ENCODE measurements at regions not wholly inside any gene's neighbourhood (a gene's known extent, or its start where the extent isn't known, plus 50 kb on each side); places are given as distances from the start of the nearest gene placed in this dataset.
A peak's percentile ranks its signal among the peaks of the same experiment; 100 is the strongest.
"Not testable (repeated sequence)": the region's sequence is repeated elsewhere in the genome, so short reads cannot be mapped to it uniquely, and the experiment has no call there.

- DNase-seq: no peak
Observed at GRCh38 chr10:52551046-52551445, 221.5 kb downstream of the MBL2 start.

DNA sequence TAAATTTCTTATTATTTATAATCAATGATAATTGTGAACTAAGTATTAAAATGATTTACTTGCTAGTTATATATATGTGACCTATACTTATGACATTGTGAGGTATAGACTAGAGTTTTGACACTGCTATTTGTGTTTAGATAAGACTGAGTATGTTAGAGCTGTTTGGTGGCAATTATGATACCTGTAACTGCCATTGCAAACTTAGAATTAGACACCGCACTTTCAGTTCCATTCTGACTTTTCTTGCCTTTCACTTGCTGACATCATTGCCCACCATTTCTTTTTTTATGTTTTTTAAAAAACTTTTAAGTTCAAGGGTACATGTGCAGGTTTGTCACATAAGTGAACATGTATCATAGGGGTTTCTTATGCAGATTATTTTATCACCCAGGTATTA lies 214.5 kb downstream of the MBL2 start:
- no peak for DNase-seq

DNA sequence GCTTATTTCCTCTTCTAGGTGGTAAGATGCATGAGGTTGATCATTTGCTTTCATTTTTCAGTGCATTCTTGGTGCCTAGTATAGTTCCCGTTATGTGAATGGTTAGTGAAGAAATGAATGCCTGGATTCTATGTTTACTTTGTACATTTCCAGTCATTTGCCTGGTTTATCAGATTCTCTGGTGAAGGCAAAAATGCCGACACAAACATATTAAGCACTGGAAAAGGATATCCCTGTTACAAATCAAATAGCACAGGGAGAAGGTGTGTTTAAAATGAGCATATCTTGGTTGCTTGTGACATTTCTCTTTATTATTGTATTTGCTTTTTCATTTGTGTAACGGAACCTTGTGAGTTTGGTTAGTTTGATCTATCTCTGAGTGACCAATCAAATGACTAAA lies 211.3 kb downstream of the MBL2 start:
- DNase-seq: no peak

DNA sequence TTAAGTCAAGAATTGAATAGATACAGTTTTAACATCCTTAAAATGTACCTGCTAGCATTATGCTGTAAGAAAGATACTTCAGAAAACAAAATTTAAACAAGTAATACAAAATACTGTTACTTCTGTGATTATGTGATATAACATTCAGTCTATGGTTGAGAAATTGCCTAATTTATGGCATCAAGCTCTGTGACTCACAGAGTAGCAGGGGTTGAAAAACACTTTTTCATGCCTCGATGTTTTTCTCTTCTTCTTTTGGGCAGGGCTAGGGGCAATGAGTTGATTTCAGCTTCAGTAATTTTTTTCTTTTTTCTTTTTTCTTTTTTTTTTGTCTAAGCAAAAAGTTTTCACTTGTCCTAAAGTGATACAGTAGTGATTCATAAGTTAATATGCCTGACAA lies 209.2 kb downstream of the MBL2 start:
- no peak for DNase-seq

DNA sequence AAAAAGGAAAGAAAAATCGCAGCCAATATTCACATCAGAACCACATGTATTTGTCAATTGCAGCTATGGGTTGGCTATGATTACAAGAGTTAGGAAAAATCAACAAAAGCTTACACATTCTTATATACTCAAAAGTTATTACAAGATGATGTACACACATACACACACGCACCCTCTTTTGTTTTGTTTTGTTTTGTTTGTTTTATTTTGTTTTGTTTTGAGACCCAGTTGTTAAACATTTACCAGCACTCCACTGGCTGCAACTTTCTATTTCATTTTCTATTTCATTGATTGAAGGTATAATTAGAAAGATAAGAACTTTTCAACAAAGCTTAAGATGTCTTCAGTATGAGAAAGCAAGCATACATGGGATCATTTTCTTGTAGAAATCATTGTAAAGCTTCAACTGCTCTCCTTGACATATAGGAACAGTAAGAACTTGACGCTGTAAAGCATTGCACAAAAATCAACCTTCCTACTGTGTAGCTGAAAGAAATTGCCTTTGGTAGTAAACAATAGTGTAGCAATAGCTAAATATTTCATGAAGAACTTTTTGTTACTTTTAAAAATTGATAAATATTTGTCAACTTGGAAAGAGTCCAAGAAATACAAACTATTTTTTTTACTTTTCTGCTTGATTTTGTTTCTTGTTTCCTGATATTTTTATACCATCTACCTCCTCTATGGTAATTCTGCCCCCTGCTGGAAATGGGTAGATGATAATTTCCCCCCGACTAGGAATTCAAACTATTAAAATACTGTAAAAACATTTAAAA lies 205.9 kb downstream of the MBL2 start:
- no peak for DNase-seq

DNA sequence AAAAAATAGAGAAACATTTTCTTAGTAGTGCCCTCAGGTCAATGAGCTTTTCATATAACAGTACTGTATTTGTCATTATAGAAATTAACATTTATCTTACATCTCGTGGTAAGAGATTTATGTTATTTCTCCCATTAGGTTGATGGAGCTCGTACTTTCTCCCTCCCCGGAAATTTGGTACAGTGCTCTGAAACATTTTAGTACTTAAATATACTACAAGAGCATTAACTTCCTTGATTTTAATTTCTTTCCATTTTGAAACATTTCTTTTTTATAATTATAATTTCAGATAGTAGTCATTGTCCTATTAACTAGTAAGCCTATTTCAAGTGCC lies 205.4 kb downstream of the MBL2 start:
- DNase-seq: no peak

- no peak for DNase-seq
Observed at GRCh38 chr10:52568309-52568708, 204.3 kb downstream of the MBL2 start.

DNA sequence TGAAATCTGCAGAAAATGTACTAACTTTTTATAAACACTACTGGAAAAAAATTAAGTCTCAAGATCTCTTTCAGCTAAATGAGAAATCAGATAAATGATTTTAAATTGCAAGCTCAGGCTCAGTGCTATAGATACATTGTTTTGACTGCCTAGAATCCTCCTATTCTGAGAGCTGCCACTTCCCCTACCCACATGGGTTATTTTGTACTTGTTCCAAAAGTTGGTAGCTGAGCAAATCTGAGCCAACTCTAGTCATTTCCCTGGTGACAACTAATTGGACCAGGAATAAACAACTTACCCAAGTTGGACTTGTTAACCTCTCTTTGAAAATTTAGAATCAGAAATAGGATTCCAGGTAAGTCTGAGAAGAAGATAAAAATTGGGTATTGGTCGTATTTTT lies 202.1 kb downstream of the MBL2 start:
- DNase-seq: no peak

GRCh38 chr10:52571018-52571417 lies 201.6 kb downstream of the MBL2 start:
- no peak for DNase-seq

DNA sequence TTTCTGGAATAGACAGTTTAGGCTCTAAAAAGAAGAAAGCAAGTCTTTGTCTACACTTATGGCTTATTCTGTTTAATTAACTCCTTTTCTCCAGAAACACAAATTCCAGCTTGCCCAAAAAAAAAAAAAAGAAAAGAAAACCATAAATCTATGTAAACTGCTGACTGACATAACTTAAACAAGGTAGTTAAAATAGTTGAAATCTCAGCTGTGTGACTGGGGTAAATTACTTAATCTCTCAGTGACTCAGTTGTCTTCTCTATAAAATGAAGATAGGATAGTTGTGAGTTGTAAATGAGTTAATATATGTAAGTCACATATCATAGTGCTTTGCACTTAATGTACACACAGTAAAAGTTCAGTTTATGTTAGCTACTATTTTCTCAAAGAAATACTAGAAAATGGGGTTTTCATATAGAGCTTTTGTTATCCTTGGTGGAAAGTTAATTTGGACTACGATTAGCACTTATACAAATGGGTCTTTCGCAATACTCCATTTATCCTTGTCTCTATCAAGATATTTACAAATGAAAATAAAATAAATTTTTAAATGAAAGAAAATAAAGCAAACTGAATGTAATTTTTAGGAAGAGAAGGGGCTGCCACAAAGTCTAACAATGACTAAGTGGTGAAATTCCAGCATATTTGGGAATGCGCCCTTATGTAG lies 200.9 kb downstream of the MBL2 start:
- no peak for DNase-seq

- DNase-seq: no peak
Observed at GRCh38 chr10:52573347-52573746, 199.2 kb downstream of the MBL2 start.

- DNase-seq: no peak
Observed at GRCh38 chr10:52574697-52575096, 197.9 kb downstream of the MBL2 start.

DNA sequence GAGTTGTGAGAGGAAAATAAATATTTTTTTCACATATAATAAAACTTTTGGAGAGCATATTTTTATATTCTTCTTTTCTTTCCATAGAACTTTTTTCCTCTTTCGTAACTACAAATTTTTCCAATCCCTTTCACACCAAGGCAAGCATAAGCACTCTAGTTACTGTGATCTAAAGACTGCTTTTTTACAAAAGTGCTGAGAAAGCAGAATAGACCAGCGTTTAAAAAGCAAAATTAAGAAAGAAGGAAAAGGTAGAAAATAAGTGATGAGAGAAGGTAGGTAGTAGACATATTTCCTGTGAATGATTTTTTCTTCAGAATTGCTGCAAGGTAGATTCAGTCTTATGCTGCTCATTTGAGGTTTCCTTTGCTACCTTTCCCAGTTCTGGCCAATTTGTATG lies 195.5 kb downstream of the MBL2 start:
- no peak for DNase-seq

- DNase-seq: no peak
Observed at GRCh38 chr10:52578871-52579405, 193.6 kb downstream of the MBL2 start.

GRCh38 chr10:52581636-52582035 lies 190.9 kb downstream of the MBL2 start:
- not testable (repeated sequence) for DNase-seq

DNA sequence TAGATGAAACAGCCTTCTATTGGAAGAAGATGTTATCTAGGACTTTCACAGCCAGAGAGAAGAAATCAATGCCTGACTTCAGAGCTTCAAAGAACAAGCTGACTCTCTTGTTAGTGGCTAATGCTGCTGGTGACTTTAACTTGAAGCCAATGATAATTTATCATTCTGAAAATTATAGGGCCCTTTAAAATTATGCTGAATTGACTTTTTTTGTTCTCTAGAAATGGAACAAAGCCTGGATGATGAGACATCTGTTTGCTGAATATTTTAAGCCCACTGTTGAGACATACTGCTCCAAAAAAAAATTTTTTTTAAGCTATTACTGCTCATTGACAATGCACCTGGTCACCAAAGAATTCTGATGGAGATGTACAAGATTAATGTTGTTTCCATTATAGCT lies 189.2 kb downstream of the MBL2 start:
- no peak for DNase-seq

DNA sequence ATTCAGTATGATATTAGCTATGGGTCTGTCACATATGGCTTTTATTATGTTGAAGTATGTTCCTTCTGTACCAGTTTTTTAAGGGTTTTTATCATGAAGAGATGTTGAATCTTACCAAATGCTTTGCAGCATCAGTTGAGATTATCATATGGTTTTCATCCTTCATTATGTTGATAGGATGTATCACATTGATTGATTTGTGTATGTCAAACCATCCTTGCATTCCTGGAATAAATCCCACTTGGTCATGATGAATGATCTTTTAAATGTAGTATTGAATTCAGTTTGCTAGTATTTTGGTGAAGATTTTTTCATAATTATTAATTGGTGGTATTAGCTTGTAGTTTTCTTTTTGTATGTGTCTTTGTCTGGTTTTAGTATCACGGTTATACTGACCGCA lies 185.9 kb downstream of the MBL2 start:
- no peak for DNase-seq

DNA sequence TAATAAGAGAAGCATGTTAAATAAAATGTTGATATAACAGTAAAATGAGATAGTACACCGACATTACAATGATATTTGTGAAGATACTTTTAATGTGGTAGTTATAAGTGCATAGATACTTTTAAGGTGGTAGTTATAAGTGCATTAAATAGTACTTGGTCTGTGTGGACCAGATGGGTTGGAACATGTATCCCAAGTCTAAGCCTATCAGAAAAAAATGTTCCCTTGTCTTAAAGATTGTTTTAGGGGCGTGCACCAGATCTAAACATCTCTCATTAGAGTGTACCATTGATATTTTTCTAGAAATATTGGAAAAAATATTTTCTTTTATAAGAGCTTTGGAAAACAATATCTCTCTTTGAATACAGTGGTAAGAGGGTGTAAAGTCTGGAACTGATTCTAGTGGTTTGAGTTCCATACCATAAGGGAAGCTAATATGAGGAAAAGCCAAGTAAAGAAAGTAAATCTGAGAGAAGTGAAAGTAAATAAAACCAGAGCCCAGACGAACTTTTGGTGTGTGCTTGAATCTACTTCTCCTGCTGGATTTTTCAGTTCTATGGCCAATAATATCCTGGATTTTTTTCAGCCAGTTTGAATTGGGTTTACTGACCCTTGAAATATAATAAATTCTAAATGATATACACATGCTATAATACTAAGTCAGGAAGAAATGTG lies 175.3 kb downstream of the MBL2 start:
- no peak for DNase-seq

GRCh38 chr10:52598936-52599335 lies 173.6 kb downstream of the MBL2 start:
- DNase-seq: no peak

- no peak for DNase-seq
Observed at GRCh38 chr10:52599551-52600200, 172.9 kb downstream of the MBL2 start.

DNA sequence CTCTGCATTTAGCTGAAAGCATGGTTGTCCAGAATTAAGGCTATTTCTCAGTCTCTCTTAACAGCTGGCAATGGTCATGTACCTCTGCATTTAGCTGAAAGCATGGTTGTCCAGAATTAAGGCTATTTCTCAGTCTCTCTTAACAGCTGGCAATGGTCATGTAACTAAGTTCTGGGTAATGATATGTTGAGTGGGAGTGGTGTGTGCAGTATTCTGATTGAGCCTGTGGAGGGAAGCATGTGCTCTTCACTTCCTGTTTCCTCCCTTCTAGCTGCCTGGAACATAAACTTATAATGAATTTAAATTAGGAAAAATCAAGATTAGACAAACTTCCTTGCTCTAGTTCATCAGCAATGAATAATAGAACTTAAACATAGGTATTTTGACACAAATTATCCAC lies 168.5 kb downstream of the MBL2 start:
- DNase-seq: not testable (repeated sequence)

- peak; percentile 93 for DNase-seq
Observed at GRCh38 chr10:52609071-52609470, 163.5 kb downstream of the MBL2 start.

DNA sequence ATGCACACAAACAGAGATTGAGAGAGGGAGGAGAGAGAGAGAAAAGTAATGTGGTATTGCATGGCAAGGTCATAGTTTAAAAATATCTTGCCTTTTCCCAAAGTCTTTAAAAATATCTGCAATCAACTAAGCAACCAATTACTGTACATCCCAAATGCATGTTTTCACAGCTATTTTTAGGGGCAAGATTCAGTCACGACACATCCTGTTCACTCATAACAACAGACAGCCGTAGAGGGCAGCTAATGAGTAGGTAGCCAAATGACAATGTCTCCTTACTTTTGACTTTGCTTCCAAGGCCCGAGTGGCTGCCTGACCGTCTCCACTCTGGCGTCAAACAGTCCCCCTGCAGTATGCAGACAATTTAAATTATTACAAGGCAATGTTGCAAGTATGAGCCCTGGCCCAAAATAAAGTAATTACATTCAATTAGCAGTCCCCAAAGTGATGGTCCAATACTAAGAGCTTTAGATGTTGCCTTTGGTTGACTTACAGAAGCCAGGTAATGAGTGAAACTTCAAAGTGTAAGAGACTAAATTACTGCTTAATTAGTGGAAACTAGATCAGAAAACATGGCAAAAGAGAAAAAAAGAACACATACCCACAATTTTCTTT lies 162.9 kb downstream of the MBL2 start:
- peak; percentile 46 for DNase-seq
